CD4-positive, alpha-beta T cell treated with Interleukin-12 subunit alpha and Interleukin-12 subunit beta, for 1 hour (primary cell): ENCODE measurements at regions not wholly inside any gene's neighbourhood (a gene's known extent, or its start where the extent isn't known, plus 50 kb on each side); places are given as distances from the start of the nearest gene placed in this dataset.
"Not testable (repeated sequence)": the region's sequence is repeated elsewhere in the genome, so short reads cannot be mapped to it uniquely, and the experiment has no call there.

ENCODE experiments used
- DNase-seq: peaks from one replicate; pipeline ENCODE4 v3.0.0-alpha.2; 2020

DNA sequence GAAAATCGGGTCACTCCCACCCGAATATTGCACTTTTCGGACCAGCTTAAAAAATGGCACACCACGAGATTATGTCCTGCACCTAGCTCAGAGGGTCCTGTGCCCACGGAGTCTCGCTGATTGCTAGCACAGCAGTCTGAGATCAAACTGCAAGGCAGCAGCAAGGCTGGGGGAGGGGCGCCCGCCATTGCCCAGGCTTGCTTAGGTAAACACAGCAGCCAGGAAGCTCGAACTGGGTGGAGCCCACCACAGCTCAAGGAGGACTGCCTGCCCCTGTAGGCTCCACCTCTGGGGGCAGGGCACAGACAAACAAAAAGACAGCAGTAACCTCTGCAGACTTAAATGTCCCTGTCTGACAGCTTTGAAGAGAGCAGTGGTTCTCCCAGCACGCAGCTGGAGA lies 405.3 kb downstream of the PTH2R start:
- not testable (repeated sequence) for DNase-seq

DNA sequence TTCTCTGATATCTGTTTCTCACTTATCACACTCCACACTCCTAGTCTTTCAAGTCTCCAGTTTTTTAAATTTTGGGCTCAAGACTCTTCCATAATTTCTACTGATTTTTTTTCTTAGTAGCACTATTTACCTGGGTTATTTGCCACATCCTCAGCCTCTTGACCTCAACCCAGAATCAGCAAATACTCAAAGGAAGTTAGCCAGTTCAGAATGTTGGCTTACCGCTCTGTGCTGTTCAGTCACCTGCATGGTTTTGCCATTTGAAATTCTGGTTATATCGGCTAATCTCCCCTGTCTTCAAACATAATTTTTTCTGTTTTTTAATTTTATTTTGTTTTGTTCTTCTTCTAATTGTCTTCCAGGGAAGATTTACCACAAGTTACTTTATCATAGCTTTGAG lies 412.6 kb downstream of the PTH2R start:
- DNase-seq: no peak

DNA sequence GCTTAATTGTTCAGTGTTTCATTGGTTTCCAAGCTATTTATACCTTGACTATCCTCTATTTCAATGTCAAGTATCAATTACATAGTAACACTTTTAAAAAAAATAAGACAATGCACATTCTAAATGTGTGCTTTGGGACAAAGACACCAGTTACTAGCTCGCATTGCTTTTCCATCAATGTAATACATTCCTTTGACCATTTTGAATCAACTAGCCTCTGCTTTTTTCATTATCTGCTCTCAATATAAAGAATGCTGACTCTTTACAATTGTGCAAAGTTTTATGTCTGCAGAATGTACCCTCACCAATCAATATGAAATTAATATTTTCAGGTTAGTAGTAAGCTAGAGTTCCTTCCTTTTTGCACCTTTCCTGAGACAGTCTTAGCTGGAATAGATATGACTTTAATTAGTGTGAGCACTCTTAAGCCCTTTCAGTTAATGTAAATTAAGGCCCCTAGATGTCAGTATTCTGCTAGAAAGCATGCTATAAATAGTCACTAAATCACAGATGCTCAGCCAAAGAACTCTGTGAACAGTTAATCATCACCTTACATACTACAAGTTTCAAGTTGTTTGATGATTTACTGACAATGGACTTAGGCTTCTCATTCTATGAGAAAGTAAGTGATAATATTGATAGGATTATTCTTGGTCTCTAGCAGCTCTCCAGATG lies 413.6 kb downstream of the PTH2R start:
- no peak for DNase-seq

DNA sequence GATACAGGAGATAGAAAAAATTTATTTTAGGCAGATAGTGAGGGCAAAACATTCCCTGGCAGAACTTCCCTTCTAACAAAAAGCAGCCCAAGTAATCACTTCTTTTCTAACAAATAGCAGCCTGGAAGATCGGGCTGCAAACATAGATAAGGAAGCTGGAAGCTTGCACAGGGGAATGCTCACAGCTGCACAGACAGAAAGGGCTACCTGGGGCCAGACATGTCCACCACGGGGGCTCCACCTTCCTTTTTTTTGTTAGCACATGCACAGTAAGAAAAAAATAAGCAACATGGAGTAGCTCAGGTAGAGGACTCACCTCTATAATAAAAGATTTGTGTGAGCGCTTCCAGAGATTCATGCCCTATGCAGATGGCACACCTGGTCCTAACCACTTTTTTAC lies 420.5 kb downstream of the PTH2R start:
- no peak for DNase-seq

DNA sequence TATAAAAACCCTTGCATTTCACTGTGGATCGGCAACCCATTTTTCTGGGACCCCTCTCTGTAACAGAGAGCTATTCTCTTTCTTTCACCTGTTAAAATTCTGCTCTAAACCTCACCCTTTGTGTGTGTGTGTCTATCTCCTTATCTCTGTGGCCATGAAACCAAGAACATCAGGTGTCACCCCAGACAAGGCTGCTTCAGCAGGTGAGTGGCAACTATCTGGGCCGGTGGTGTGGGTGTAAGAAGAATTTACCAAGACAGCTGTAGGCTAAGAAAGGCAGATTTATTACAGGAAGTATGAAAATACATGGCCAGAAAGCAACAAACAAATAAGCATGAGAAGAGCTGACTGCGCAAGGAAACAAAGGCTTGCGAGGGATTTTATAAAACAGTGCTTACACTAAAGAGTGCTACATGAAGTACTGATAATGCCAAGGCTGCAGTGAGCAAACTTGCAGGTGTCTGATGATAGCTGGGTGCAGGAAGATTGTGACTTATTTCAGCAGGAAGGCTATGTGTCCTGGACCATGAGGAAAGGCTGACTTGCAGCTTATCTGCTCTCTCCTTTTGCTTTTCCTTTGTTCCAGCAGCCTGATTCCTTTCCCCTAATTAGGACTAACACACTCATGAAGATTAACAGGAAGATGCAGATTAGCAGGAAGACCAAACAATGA lies 421.1 kb downstream of the PTH2R start:
- DNase-seq: no peak

DNA sequence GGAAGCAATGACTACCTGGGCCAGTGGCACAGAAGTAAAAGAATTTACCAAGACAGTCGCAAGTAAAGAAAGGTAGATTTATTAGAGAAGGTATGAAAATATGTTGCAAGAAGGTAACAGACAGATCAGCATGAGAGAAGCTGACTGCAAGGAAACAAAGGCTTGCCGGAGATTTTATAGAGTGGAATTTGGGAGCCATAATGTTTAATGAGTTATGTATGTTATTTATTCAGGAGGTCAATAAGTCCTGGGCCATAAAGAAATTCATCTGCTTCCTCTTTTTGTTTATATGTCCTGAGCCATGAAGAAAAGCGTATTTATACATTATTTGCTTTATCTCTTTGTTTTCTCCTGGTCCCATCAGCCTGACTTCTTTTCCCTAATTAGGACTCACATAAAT lies 423.6 kb downstream of the PTH2R start:
- no peak for DNase-seq

DNA sequence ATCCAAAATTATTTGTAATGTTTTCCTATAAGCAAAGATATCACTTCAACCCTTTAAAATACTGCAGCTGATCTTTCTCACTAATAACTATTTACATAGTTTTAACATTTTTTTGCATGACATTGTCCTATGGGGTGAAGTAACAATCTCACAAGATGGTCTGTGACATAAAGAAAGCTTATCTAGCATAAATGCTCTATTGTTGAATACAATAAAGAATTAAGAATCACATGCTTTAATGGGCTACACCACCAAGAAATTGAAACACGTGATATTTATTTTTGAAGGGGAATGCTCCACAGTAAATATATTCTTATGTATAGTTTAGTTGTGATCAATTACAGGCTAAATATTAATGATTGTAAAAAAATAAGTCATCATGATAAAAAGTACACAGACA lies 441.1 kb downstream of the PTH2R start:
- no peak for DNase-seq

DNA sequence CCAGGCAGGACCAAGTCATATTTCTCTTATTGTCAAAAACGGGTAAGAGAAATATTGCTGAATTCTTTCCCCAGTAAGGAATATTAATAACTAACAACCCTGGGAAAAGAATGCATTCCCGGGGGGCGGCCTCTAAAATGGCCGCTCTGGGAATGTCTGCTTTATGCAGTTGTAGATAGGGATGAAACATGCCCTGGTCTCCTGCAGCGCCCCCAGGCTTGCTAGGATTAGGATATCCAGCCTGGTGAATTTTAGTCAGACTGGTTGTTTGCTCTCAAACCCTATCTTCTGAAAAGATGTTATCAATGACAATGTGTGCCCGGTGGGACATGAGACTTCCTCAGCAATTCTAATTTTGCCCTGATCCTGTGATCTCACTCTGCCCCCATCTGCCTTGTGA lies 448.1 kb downstream of the PTH2R start:
- DNase-seq: no peak

DNA sequence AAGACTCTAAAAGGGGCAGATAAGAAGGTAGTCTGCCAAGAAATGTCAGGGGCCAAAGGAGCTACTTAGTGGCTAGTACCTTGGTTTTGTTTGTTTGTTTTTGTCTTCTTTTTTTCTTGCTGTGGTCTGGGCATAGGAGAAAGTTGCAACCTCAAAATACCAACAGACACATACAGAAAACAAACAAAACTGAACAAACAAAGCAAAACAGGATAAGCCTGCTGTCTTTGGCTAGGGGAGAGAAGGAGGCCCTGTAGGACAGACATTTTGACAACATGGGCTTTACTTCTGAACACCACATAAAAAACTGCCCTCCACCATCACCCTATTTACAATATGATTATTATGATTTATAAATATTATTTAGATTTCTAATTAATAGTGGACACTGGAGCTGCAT lies 460.8 kb downstream of the PTH2R start:
- no peak for DNase-seq

DNA sequence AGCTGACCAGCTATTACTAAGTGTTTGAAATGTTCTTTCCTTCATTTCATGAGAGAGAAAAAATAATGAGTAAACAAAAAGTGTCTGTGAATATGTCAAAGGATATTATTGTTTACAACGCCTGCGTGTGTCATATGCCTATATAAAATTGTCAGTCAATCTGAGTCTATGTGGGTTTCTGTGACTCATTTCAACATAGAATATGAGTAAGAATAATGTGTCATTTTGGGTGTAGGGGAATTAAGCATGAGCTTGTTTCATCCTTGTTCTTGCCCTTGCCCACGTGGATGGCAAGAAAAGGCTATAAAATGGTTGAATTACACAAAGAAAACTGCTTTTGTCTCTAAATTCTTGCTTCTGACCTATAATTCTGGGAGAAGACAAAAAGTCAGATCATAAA lies 466.0 kb downstream of the PTH2R start:
- DNase-seq: no peak

DNA sequence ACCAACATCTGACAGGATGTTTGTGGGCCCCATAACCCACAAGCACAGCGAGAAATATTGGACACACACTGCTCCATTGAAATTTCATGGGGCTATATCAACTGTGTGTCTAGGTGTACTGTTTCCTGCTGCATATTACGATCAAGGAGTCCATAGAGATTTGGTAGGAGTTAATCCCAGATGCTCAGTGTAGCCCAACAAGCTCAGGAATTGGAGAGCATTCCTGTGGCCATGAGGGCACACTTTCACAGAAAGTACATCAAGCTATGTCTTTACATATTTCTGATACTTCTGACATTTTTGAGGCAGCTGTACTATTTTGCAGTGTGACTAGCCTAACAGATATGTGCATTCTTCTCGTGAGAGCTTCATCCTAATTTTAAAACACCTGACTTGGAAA lies 473.1 kb downstream of the PTH2R start:
- no peak for DNase-seq

DNA sequence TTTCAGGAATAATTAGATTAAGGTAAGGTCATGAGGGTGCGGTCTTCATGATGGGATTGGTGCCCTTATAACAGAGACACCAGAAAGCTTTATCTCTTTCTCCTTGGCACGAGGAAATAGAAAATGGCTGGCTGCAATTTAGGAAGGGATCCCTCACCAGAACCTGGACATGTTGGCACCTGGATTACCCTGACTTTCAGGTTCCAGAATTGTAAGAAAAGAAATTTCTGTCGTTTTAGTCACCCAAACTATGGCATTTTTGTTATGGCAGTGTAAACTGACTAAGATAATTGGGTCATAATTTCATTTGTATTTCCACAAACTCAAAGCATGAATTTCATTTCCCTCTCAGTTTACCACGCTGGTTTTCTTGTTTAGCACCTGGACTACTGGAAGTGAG lies 473.6 kb downstream of the PTH2R start:
- no peak for DNase-seq

DNA sequence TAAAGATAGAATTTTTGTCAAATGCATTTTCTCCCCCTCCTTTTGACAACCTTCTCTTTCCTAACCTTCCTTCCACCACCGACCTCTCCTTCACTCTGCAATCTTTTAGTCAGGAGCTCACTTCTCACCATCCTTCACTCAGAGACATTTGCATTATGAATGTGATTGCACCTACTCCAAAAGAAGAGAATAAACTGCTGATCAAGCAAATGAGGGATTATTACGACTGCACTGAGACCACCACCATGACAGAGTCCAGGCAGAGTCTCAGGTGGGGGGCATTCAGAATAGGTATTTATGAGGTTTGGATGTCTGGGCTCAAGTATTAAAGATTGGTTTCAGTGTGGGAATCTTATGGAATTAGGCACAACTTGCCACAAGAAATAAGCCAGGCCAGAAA lies 483.9 kb downstream of the PTH2R start:
- DNase-seq: no peak

DNA sequence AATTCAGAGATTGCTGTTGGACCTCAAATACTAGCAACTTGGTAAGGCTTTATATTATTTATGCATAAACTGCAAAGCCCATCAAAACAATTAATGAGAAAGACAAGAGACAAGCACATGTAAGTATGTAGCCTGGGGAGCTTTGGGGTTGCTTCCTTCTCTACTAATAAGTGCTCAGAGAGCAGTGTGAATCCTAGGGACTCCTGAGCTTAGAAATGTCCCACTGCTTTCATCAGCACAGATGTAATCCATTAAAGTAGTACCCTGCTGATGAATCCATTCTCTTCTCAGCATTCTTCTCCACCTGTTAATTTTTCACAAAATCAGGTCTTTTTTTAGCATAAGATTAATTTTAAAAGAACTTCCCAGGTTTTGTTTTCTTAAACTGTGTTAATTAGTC lies 485.6 kb downstream of the PTH2R start:
- DNase-seq: no peak

DNA sequence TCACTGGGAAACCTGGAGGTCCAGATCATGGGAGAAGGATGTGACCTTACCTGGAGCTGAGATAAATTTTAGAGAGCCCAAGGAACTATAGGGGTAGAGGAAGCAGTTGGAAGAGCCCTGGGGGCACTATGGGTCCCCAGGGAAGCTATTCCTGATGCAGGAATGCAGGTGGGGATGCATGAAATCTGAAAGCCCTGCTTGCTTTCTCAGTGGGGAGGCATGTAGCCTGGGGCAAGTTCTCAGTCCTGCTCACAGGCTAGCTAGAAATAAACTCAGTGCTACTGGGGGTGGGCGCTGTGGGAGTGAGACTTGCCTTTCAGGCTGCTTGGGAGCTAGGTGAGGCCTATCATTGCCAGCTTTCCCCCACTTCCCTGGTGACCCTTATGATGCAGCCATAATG lies 499.7 kb downstream of the PTH2R start:
- no peak for DNase-seq

DNA sequence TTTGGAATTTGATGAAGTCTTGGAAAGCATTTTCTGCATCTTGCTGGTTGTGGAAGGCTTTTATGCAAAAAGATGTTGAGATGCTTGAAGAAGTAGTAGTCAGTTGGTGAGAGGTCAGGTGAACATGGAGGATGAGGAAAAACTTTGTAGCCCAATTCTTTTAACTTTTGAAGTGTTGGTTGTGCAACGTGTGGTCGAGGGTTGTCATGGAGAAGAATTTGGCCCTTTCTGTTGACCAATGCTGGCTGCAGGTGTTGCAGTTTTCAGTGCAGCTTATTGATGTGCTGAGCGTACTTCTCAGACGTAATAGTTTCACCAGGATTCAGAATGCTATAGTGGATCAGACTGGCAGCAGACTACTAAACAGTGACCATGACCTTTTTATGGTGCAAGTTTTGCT lies 508.4 kb upstream of the MAP2 start:
- no peak for DNase-seq

DNA sequence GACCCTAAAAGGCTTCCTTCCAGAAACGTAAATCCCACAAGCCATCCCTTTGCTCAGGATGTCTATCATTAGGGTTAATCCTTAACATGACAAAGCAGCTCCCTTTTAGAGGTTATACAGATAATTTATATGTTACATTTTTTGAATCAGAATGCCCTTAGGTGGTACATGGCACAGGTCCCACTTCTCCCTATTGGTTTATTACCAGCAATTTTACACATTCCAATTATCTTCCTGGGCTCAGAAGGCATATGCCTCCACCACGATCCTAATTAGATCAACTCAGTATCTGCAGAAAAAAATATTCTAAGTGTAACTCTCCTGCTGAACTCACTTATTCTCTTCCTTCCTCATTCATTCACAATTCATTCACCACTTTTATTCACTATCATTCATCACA lies 507.0 kb upstream of the MAP2 start:
- DNase-seq: no peak

DNA sequence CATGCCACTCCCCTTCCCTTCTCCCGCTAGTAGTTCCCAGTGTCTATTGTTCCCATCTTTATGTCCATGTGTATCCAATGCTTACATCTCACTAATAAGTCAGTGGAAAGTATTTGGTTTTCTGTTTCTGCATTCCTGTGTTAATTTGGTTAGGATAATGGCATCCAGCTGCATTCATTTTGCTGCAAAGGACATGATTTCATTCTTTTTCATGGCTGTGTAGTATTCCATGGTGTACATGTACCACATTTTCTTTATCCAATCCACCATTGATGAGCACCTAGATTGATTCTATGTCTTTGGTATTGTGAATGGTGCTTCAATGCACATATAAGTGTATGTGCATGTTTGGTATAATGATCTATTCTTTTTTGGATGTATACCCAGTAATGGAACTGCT lies 502.5 kb upstream of the MAP2 start:
- DNase-seq: not testable (repeated sequence)

DNA sequence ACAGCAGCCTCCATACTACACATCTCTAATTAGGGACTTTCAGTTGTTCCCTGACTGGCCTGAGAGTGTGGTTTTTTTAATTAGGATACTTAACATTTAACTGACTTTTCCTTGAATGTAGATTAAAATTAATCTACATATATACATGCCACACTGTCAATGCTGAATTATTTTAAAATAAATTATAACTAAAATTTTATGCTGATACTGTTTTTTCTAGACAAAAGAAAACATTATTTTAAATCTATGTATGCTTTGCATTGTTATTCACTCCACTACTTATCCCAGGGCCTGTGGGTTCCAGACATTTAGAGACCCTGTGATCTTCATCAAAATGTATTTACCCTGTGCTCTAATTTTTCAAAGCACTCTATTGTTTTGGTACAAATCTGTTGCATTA lies 496.0 kb upstream of the MAP2 start:
- DNase-seq: no peak

DNA sequence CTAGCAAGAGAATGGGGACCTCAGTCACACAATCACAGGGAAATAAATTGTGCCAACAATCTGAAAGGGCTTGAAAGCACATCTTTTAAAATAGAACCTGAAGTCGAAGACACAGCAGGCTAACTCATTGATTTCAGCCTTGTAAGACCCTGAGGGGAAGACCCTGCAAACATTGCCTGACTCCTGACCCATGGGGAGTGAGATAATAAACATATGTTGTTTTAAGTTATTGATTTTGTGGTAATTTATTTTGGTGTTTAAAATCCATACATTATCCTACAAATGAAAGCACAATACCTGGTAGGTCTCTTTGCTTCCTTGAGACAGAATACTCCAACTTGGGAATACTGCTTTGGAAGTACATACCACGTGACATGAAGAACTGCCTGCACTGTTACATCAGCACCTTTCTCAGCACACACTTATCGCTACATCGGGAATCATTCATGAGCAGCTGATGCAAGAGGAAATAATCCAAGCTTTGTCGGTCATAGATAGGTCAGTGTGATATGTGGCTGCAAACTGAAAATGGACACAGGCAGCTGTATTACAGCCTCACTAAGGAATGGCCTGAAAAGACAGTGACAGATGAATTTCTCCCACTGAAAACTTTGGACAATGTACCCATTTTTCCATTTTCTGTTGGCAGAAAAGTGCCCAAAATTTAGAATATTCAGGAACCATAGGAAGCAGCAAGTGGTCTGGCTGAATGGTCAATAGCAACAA lies 494.5 kb upstream of the MAP2 start:
- no peak for DNase-seq

DNA sequence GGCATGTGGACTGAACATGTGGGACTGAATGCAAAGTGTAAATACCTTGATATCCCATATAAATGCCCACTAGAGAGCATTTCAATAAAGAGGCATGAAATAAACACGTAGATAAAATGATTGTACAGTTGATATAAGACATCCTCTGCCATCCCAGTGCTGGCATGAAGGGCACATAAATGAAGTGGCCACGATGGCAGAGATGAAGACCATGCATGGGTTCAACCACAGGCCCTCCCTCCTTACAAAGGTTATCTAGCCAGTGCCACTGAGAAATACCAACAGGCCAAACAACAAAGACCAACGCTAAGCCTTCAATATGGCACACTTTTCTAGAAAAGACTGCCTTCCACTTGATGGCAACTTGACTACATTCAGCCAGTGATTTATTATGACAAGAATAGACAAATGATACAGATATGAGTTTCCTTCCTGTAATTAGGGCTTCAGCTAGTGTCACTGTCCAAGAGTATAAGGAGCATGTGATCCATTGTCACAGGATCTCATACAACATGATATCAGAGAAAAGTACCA lies 493.9 kb upstream of the MAP2 start:
- no peak for DNase-seq

DNA sequence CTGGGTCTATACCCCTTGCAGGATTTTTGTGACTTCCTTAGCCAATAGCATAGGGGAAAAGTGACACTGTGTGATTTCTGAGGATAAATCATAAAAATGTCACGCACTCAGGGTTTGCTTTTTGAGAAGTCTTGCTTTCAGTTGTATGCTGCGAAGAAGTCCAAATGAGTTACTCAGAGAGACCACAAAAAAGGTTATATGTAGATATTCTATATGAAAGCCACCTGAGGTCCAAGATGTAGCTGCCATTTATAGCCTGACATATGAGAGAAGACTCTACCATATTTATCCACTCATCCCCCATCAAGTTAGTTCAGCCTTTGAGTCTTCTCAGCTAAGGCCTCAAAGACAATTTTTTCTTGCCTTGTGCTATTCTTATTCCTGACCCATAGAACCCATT lies 488.3 kb upstream of the MAP2 start:
- no peak for DNase-seq

DNA sequence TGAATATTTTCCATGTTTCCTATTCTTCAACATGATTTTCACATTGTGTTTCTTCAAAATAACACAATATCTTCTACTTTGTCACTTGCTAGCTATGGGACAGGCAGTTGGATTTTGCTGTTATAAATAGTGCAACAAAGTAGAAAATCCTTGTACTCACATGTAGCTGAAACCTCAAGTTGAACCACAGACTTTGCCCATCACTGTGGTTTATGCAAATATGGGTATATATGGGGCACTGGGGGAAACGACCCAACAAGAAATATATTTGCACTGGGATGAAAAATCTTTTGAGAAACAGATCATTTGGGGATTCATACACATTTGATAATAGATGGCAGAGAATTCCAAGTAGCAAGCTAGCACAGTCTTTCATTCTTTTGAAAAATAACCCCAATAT lies 486.3 kb upstream of the MAP2 start:
- DNase-seq: no peak

DNA sequence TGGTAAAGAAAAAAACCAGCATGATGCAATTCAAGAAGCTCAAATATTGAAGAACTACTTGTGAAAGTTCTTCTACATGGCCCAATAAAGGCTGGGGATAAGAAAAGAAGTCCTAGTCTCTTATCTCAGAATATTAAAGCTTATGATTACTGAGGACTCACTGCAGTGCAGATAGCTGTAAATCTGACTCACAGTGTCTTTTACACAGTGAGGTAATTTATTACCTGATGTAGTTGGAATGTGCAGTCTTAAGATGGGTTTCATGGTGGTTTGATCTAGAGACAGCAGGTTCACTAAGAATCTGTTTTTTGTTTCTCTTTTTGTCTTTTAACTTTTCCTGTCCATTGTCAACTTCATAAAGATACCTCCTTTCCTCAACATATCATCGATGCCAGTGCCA lies 484.0 kb upstream of the MAP2 start:
- no peak for DNase-seq
